ENCODE measurements at regions not wholly inside any gene's neighbourhood (a gene's known extent, or its start where the extent isn't known, plus 50 kb on each side); places are given as distances from the start of the nearest gene placed in this dataset.

GRCh38 chr5:31137676-31138075, 55.8 kb upstream of the CDH6 start:
- no peak for TF ChIP-seq CTCF (IDR thresholded peaks at IDR 0.05)
- Mint-ChIP-seq H3K4me1 (ENCODE audit: low read depth) (peaks cover 27% of the 10 kb centered on the region; the same call in 1 of the 2 replicates), H3K27me3 (ENCODE audit: insufficient read depth) (peaks cover 2% of the 10 kb centered on the region; the same call in 1 of the 2 replicates), H3K27ac (no peak overlapping the region), H3K4me3 (no peak overlapping the region), H3K9me3 (no peaks in the 10 kb centered on the region), H3K36me3 (ENCODE audit: low read depth) (no peaks in the 10 kb centered on the region)
- DNase-seq = no peak

DNA sequence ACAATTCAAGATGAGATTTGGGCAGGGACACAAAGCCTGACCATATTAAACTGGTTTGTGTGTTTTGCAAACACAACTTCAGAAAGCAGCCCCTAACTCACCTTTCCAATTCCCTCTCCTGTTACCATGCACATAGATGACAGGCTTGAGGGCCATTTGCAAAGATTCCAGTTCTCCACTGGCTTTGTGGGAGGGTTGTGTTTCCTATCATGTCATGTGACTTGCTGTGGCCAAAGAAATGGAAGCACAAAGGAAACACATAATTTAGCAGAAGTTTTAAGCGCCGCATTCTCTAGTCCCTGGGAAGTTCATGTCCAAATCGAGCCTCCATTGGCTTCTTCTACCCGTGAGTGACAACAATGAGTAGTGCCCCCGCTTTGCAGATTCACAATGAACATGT, 57.9 kb upstream of the CDH6 start:
- H3K27me3 Mint-ChIP-seq (ENCODE audit: insufficient read depth) = peaks cover 2% of the 10 kb centered on the region; the same call in 1 of the 2 replicates
- no peaks in the 10 kb centered on the region for H3K36me3 Mint-ChIP-seq (ENCODE audit: low read depth)
- TF ChIP-seq CTCF (IDR thresholded peaks at IDR 0.05) = no peak
- H3K4me3 Mint-ChIP-seq = no peak overlapping the region
- H3K27ac Mint-ChIP-seq = no peak overlapping the region
- no peaks in the 10 kb centered on the region; the same call in 1 of the 2 replicates for H3K9me3 Mint-ChIP-seq
- no peak for DNase-seq
- peaks cover 27% of the 10 kb centered on the region; the same call in 1 of the 2 replicates for H3K4me1 Mint-ChIP-seq (ENCODE audit: low read depth)

GRCh38 chr5:31133488-31133887, 60.0 kb upstream of the CDH6 start:
- Mint-ChIP-seq H3K36me3 (ENCODE audit: low read depth) (no peaks in the 10 kb centered on the region), H3K27ac (no peak overlapping the region), H3K4me1 (ENCODE audit: low read depth) (peaks cover 17% of the 10 kb centered on the region; the same call in 1 of the 2 replicates), H3K9me3 (no peaks in the 10 kb centered on the region; the same call in 1 of the 2 replicates), H3K27me3 (ENCODE audit: insufficient read depth) (peaks cover 2% of the 10 kb centered on the region; the same call in 1 of the 2 replicates), H3K4me3 (peak overlapping the region; percentile 41; the same call in 1 of the 2 replicates)
- TF ChIP-seq CTCF (IDR thresholded peaks at IDR 0.05) = no peak
- DNase-seq = no peak

GRCh38 chr5:31131381-31131891, 62.0 kb upstream of the CDH6 start:
- Mint-ChIP-seq H3K4me1 (ENCODE audit: low read depth) (peaks cover 9% of the 10 kb centered on the region; the same call in 1 of the 2 replicates), H3K27ac (no peak overlapping the region), H3K27me3 (ENCODE audit: insufficient read depth) (peaks cover 5% of the 10 kb centered on the region; the same call in 1 of the 2 replicates), H3K9me3 (no peaks in the 10 kb centered on the region; the same call in 1 of the 2 replicates), H3K4me3 (no peak overlapping the region), H3K36me3 (ENCODE audit: low read depth) (no peaks in the 10 kb centered on the region)
- no peak for DNase-seq
- TF ChIP-seq CTCF (IDR thresholded peaks at IDR 0.05) = no peak

DNA sequence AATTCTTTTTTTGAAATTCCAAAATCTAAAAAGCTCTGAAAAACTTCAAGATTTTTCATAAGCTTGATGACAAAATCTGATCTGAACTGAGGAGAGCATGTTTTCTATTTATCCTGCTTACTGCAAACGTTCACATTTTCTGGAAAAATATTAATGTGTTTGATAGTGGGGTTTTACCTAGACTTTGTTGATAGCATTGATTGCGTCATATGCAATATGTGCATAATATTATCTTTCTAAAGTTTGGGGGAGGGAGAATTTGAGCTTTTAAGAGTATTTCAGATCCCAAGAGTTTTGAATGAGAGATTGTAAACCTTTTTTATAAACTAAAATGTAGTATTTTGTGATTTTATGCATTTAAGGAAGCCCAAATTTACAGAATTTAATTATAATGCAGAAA, 62.8 kb upstream of the CDH6 start:
- DNase-seq = no peak
- Mint-ChIP-seq H3K27ac (no peak overlapping the region), H3K4me3 (no peak overlapping the region), H3K27me3 (ENCODE audit: insufficient read depth) (peaks cover 3% of the 10 kb centered on the region; the same call in 1 of the 2 replicates), H3K36me3 (ENCODE audit: low read depth) (no peaks in the 10 kb centered on the region), H3K4me1 (ENCODE audit: low read depth) (peaks cover 9% of the 10 kb centered on the region; the same call in 1 of the 2 replicates), H3K9me3 (no peaks in the 10 kb centered on the region; the same call in 1 of the 2 replicates)
- no peak for TF ChIP-seq CTCF (IDR thresholded peaks at IDR 0.05)
